HepG2 (cell line): ENCODE measurements at regions not wholly inside any gene's neighbourhood (a gene's known extent, or its start where the extent isn't known, plus 50 kb on each side); places are given as distances from the start of the nearest gene placed in this dataset.
A peak's percentile ranks its signal among the peaks of the same experiment; 100 is the strongest.

ENCODE experiments used
- ARNTL ChIP-seq: sonication (generic); formaldehyde crosslinking; IDR thresholded peaks from 2 replicates; pipeline ENCODE4 v1.4.0; 2020; ENCODE audit warnings: mild to moderate bottlenecking, missing genetic modification reagents
- EP300 ChIP-seq, 3 experiments: sonication (generic) in 1 of 3; formaldehyde crosslinking in 1 of 3; IDR thresholded peaks; 2 replicates each; pipeline versions ENCODE4 v1.5.1 to v1.6.1; 2011 to 2020; ENCODE audit warnings: low read depth in 2 of 3, low read length in 2 of 3, borderline replicate concordance in 1 of 3, improper control_type of control experiment in 1 of 3, mild to moderate bottlenecking in 1 of 3, missing genetic modification reagents in 1 of 3, moderate library complexity in 1 of 3
- GFI1 ChIP-seq: sonication (generic); formaldehyde crosslinking; IDR thresholded peaks from 2 replicates; pipeline ENCODE4 v1.5.0; 2020; ENCODE audit warnings: missing genetic modification reagents, mild to moderate bottlenecking, borderline replicate concordance
- HIVEP1 ChIP-seq: sonication (generic); formaldehyde crosslinking; IDR thresholded peaks from 2 replicates; pipeline ENCODE4 v1.4.0; 2020; ENCODE audit warnings: mild to moderate bottlenecking, missing genetic modification reagents
- NR2F1 ChIP-seq, 2 experiments: fragments of 450-650 bp in 1 of 2; formaldehyde crosslinking in 1 of 2; IDR thresholded peaks; 2 replicates each; pipeline versions ENCODE4 v1.5.0 to v1.6.1; 2016 to 2020; ENCODE audit warnings: mild to moderate bottlenecking in 1 of 2, missing compliant biosample characterization in 1 of 2, missing genetic modification reagents in 1 of 2, moderate library complexity in 1 of 2
- SNAI1 ChIP-seq: sonication (generic); formaldehyde crosslinking; IDR thresholded peaks from 2 replicates; pipeline ENCODE4 v1.5.0; 2020; ENCODE audit warnings: mild to moderate bottlenecking, missing genetic modification reagents, borderline replicate concordance
- ZBTB42 ChIP-seq: sonication (generic); formaldehyde crosslinking; IDR thresholded peaks from 2 replicates; pipeline ENCODE4 v1.5.0; 2020; ENCODE audit warnings: mild to moderate bottlenecking, missing genetic modification reagents
- ZNF160 ChIP-seq: sonication (generic); formaldehyde crosslinking; IDR thresholded peaks from 2 replicates; pipeline ENCODE4 v1.8.0; 2022; ENCODE audit warnings: mild to moderate bottlenecking, inconsistent platforms, missing genetic modification reagents
- ZNF317 ChIP-seq: sonication (generic); formaldehyde crosslinking; IDR thresholded peaks from 2 replicates; pipeline ENCODE4 v1.5.0; 2020; ENCODE audit warnings: mild to moderate bottlenecking, missing genetic modification reagents
- TF ChIP-seq, protein P1 (sequence below): sonication (generic); formaldehyde crosslinking; IDR thresholded peaks from 2 replicates; pipeline ENCODE4 v1.4.0; 2020; ENCODE audit warnings: missing genetic modification reagents
- TF ChIP-seq, protein P2 (sequence below): sonication (generic); formaldehyde crosslinking; IDR thresholded peaks from 2 replicates; pipeline ENCODE4 v1.4.0; 2020; ENCODE audit warnings: missing genetic modification reagents, borderline replicate concordance
- TF ChIP-seq, protein P3 (sequence below): sonication (generic); formaldehyde crosslinking; IDR thresholded peaks from 2 replicates; pipeline ENCODE4 v1.5.0; 2020; ENCODE audit warnings: mild to moderate bottlenecking, missing genetic modification reagents
- TF ChIP-seq, protein P4 (sequence below): IDR thresholded peaks from 2 replicates; pipeline ENCODE4 v1.4.0; 2020; ENCODE audit warnings: mild to moderate bottlenecking, missing genetic modification reagents

- TF ChIP-seq ZNF317: peak; percentile 33; the same call in 1 of the 2 replicates
- TF ChIP-seq, protein P1, sequence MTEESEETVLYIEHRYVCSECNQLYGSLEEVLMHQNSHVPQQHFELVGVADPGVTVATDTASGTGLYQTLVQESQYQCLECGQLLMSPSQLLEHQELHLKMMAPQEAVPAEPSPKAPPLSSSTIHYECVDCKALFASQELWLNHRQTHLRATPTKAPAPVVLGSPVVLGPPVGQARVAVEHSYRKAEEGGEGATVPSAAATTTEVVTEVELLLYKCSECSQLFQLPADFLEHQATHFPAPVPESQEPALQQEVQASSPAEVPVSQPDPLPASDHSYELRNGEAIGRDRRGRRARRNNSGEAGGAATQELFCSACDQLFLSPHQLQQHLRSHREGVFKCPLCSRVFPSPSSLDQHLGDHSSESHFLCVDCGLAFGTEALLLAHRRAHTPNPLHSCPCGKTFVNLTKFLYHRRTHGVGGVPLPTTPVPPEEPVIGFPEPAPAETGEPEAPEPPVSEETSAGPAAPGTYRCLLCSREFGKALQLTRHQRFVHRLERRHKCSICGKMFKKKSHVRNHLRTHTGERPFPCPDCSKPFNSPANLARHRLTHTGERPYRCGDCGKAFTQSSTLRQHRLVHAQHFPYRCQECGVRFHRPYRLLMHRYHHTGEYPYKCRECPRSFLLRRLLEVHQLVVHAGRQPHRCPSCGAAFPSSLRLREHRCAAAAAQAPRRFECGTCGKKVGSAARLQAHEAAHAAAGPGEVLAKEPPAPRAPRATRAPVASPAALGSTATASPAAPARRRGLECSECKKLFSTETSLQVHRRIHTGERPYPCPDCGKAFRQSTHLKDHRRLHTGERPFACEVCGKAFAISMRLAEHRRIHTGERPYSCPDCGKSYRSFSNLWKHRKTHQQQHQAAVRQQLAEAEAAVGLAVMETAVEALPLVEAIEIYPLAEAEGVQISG (CRISPR knock-in tag): 0 out of 2 replicates have a peak, but pooled peaks have one; percentile 32
- TF ChIP-seq SNAI1 (CRISPR knock-in tag): 0 out of 2 replicates have a peak, but pooled peaks have one; percentile 38
- TF ChIP-seq, protein P2, sequence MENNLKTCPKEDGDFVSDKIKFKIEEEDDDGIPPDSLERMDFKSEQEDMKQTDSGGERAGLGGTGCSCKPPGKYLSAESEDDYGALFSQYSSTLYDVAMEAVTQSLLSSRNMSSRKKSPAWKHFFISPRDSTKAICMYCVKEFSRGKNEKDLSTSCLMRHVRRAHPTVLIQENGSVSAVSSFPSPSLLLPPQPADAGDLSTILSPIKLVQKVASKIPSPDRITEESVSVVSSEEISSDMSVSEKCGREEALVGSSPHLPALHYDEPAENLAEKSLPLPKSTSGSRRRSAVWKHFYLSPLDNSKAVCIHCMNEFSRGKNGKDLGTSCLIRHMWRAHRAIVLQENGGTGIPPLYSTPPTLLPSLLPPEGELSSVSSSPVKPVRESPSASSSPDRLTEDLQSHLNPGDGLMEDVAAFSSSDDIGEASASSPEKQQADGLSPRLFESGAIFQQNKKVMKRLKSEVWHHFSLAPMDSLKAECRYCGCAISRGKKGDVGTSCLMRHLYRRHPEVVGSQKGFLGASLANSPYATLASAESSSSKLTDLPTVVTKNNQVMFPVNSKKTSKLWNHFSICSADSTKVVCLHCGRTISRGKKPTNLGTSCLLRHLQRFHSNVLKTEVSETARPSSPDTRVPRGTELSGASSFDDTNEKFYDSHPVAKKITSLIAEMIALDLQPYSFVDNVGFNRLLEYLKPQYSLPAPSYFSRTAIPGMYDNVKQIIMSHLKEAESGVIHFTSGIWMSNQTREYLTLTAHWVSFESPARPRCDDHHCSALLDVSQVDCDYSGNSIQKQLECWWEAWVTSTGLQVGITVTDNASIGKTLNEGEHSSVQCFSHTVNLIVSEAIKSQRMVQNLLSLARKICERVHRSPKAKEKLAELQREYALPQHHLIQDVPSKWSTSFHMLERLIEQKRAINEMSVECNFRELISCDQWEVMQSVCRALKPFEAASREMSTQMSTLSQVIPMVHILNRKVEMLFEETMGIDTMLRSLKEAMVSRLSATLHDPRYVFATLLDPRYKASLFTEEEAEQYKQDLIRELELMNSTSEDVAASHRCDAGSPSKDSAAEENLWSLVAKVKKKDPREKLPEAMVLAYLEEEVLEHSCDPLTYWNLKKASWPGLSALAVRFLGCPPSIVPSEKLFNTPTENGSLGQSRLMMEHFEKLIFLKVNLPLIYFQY (CRISPR knock-in tag): 0 out of 2 replicates have a peak, but pooled peaks have one; percentile 24
- 0 out of 4 replicates have a peak, but pooled peaks of 1 of the 2 experiments have one; percentile 53 for TF ChIP-seq EP300 (IDR thresholded peaks at IDR 0.05; ENCODE audit: low read depth in 2 of 2, low read length in 2 of 2)
- no peak for TF ChIP-seq EP300 (CRISPR knock-in tag; IDR thresholded peaks at IDR 0.05; ENCODE audit: borderline replicate concordance)
- TF ChIP-seq HIVEP1 (CRISPR knock-in tag): 0 out of 2 replicates have a peak, but pooled peaks have one; percentile 16
- TF ChIP-seq GFI1 (CRISPR knock-in tag): 0 out of 2 replicates have a peak, but pooled peaks have one; percentile 16
- peak; percentile 79 to 92 for TF ChIP-seq NR2F1 (CRISPR knock-in tag; IDR thresholded peaks at IDR 0.05)
- TF ChIP-seq, protein P3, sequence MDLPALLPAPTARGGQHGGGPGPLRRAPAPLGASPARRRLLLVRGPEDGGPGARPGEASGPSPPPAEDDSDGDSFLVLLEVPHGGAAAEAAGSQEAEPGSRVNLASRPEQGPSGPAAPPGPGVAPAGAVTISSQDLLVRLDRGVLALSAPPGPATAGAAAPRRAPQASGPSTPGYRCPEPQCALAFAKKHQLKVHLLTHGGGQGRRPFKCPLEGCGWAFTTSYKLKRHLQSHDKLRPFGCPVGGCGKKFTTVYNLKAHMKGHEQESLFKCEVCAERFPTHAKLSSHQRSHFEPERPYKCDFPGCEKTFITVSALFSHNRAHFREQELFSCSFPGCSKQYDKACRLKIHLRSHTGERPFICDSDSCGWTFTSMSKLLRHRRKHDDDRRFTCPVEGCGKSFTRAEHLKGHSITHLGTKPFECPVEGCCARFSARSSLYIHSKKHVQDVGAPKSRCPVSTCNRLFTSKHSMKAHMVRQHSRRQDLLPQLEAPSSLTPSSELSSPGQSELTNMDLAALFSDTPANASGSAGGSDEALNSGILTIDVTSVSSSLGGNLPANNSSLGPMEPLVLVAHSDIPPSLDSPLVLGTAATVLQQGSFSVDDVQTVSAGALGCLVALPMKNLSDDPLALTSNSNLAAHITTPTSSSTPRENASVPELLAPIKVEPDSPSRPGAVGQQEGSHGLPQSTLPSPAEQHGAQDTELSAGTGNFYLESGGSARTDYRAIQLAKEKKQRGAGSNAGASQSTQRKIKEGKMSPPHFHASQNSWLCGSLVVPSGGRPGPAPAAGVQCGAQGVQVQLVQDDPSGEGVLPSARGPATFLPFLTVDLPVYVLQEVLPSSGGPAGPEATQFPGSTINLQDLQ (CRISPR knock-in tag): no peak
- TF ChIP-seq ZNF160: no peak
- peak; percentile 47; the same call in 1 of the 2 replicates for TF ChIP-seq ARNTL (CRISPR knock-in tag)
- TF ChIP-seq ZBTB42 (CRISPR knock-in tag): no peak
- TF ChIP-seq, protein P4, sequence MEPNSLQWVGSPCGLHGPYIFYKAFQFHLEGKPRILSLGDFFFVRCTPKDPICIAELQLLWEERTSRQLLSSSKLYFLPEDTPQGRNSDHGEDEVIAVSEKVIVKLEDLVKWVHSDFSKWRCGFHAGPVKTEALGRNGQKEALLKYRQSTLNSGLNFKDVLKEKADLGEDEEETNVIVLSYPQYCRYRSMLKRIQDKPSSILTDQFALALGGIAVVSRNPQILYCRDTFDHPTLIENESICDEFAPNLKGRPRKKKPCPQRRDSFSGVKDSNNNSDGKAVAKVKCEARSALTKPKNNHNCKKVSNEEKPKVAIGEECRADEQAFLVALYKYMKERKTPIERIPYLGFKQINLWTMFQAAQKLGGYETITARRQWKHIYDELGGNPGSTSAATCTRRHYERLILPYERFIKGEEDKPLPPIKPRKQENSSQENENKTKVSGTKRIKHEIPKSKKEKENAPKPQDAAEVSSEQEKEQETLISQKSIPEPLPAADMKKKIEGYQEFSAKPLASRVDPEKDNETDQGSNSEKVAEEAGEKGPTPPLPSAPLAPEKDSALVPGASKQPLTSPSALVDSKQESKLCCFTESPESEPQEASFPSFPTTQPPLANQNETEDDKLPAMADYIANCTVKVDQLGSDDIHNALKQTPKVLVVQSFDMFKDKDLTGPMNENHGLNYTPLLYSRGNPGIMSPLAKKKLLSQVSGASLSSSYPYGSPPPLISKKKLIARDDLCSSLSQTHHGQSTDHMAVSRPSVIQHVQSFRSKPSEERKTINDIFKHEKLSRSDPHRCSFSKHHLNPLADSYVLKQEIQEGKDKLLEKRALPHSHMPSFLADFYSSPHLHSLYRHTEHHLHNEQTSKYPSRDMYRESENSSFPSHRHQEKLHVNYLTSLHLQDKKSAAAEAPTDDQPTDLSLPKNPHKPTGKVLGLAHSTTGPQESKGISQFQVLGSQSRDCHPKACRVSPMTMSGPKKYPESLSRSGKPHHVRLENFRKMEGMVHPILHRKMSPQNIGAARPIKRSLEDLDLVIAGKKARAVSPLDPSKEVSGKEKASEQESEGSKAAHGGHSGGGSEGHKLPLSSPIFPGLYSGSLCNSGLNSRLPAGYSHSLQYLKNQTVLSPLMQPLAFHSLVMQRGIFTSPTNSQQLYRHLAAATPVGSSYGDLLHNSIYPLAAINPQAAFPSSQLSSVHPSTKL (CRISPR knock-in tag): peak; percentile 80
These were observed 98.0 kb downstream of the VCPKMT start (continued) for GRCh38 chr14:50018201-50018932.
